Heart left ventricle (tissue), 16 donors: ENCODE measurements at regions not wholly inside any gene's neighbourhood (a gene's known extent, or its start where the extent isn't known, plus 50 kb on each side); places are given as distances from the start of the nearest gene placed in this dataset.
"Not testable (repeated sequence)": the region's sequence is repeated elsewhere in the genome, so short reads cannot be mapped to it uniquely, and the experiment has no call there.

Source experiments
- ATAC-seq, 4 donors: fragments of 200-7000 bp; cut with Tn5 transposase; one replicate each; pipeline ENCODE4 v1.9.1; 2020 to 2022; ENCODE audit warnings: moderate library complexity in 4 of 4, mild to moderate bottlenecking in 3 of 4, moderate number of reproducible peaks in 1 of 4
- DNase-seq, 5 donors: peaks; one replicate each; pipeline ENCODE4 v3.0.0-alpha.2; 2020
- H3K27ac ChIP-seq, 12 donors: fragments of 200-600 bp; sonication (generic) in 4 of 12; one replicate each; pipeline versions ENCODE4 v1.5.0 to v1.8.0; 2016 to 2022; ENCODE audit warnings: mild to moderate bottlenecking in 2 of 12
- H3K27me3 ChIP-seq, 9 donors: fragments of 200-600 bp; sonication (generic) in 2 of 9; one replicate each; pipeline versions ENCODE4 v1.5.1 to v1.8.0; 2016 to 2022; ENCODE audit warnings: mild to moderate bottlenecking in 3 of 9
- H3K36me3 ChIP-seq, 9 donors: fragments of 200-600 bp; sonication (generic) in 2 of 9; one replicate each; pipeline versions ENCODE4 v1.5.0 to v1.8.0; 2018 to 2022; ENCODE audit warnings: mild to moderate bottlenecking in 2 of 9
- H3K4me1 ChIP-seq, 12 donors: fragments of 200-600 bp; sonication (generic) in 4 of 12; one replicate each; pipeline versions ENCODE4 v1.5.0 to v1.8.0; 2016 to 2022; ENCODE audit warnings: mild to moderate bottlenecking in 3 of 12
- H3K4me3 ChIP-seq, 12 donors: fragments of 200-600 bp; sonication (generic) in 4 of 12; one replicate each; pipeline versions ENCODE4 v1.5.0 to v1.8.0; 2017 to 2022; ENCODE audit warnings: mild to moderate bottlenecking in 9 of 12, moderate library complexity in 4 of 12
- H3K9me3 ChIP-seq, 12 donors: fragments of 200-600 bp; sonication (generic) in 4 of 12; one replicate each; pipeline versions ENCODE4 v1.5.0 to v1.8.0; 2016 to 2022; ENCODE audit warnings: mild to moderate bottlenecking in 1 of 12
- CTCF ChIP-seq, 12 donors: fragments of 200-600 bp; sonication (generic) in 4 of 12; IDR thresholded peaks; one replicate each; pipeline versions ENCODE4 v1.5.0 to v1.8.0; 2018 to 2022; ENCODE audit warnings: antibody characterized with exemption in 12 of 12, mild to moderate bottlenecking in 5 of 12
- POLR2A ChIP-seq, 2 donors: fragments of 450-650 bp; IDR thresholded peaks; one replicate each; pipeline ENCODE4 v1.6.1; 2017; ENCODE audit warnings: antibody characterized with exemption in 2 of 2, mild to moderate bottlenecking in 2 of 2, moderate library complexity in 2 of 2
- WGBS, 4 donors: extraction: QIAGEN DNeasy Blood & Tissue Kit in 2 of 4; methylation state at CpG; one replicate each; pipeline versions ENCODE4 v1.1.5 to v1.1.7; 2013 to 2018; 5-methylcytosine and 5-hydroxymethylcytosine counted together
- intact Hi-C, 10 donors: fragments of 100-400 bp; cut with DNase I; formaldehyde crosslinking; loops; one replicate each; pipeline versions ENCODE4 v1.11.1 to v1.14.2; 2022
- donor health status: ischemic (EF 13 %, LVEDD 7.1; RV severe dilation, severe dysfunction).
- donor health status: healthy with polysubstance abuse.
- donor health status: DM: no; HTN: yes; CAD: no.
- donor health status: DM: no; HTN: no; CAD: no.
- donor health status: ischemic (EF 25% LVEDD 6.9; RV normal size, moderate dysfunction).
- donor health status: ischemic (EF 25% LVEDD 5.7; RV mildly dilated, moderate dysfunction).
- donor health status: healthy.
- donor health status: DM: yes; HTN: yes; CAD: no.
- donor health status: ischemic (EF 35%, LVEDD 5.7; RV mildly dilated, moderate dysfunction).
- donor health status: nonischemic (EF 11% LVEDD 7.7; RV severe dilation, severe dysfunction).
- donor health status: DM: yes; HTN: yes; CAD: no.
- donor health status: PGD.
- donor health status: ischemic (EF 29% LVEDD 5.4; RV normal size, mild dysfunction).
- donor health status: nonischemic (EF 23%, LVEDD 6.1; RV moderate dilation, normal function).

DNA sequence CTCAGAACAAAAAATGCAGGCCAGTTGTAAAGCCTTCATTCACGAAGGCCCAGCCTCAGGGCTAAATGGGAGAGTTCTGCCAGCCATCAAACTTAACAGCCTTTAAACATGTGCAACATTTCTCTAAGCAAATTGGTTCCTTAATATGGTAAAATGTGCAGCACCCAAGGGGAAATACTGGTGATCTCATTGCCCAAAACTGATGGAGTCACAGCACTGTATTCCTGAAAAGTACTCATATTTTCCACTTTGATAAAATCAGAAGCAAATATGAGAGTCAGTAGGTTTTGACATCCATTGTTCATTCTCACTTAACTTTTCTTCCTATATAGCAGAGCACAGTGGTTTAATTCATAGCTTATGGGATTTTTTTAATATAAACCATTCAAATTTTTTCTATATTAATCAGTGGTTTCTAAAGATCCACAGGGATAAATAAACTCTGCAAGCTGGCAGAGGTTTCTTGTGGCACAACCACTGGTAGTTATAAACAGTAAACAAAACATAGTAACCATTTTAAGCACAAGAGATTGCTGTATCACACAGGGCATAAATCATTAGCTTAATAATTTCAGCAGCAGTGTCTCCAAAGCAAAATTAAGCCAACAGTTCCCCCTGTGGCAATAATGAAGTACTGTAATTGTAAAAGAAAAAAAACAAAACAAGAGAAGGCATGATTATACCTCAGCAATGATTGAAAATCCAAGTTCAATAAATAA lies 106.9 kb upstream of the LYPLAL1 start:
- H3K4me3 ChIP-seq: no peak overlapping the region
- H3K9me3 ChIP-seq: no peaks in the 10 kb centered on the region
- H3K36me3 ChIP-seq: no peaks in the 10 kb centered on the region
- no peaks in the 10 kb centered on the region for H3K27me3 ChIP-seq
- TF ChIP-seq CTCF (IDR thresholded peaks at IDR 0.05) (peak; percentile 31 to 70 (median 56)), POLR2A (IDR thresholded peaks at IDR 0.05) (no peak)
- 63 to 80% (median 67%) methylated on average over 1 of the region's 1 CpG for WGBS, 4 donors
- DNase-seq (no peak), ATAC-seq (peak in 3 of 4 donors; percentile 34 to 55 (median 55))
- H3K4me1 ChIP-seq: peaks cover 0 to 14% (median 1%) of the 10 kb centered on the region in 12 donors
- intact Hi-C loops: loop anchor here (2.0 to 10.0 kb wide), 7 partner anchors 482 to 736 kb away; partner anchors contain the start of gene TGFB2 (in 1 of the 10)
- H3K27ac ChIP-seq: peak overlapping the region in 3 of 12 donors; percentile 6 to 25 (median 8)

- Histone ChIP-seq H3K4me1 (peaks cover 0 to 14% (median 1%) of the 10 kb centered on the region in 12 donors), H3K27ac (no peak overlapping the region), H3K27me3 (no peaks in the 10 kb centered on the region), H3K36me3 (no peaks in the 10 kb centered on the region), H3K4me3 (no peak overlapping the region), H3K9me3 (peaks cover 0 to 2% (median 0%) of the 10 kb centered on the region in 12 donors)
- intact Hi-C loops: loop anchor here (2.0 to 10.0 kb wide), 7 partner anchors 483 to 737 kb away; partner anchors contain the start of gene TGFB2 (in 1 of the 10)
- 91 to 96% (median 94%) methylated on average over 4 of the region's 4 CpGs for WGBS, 4 donors
- DNase-seq (no peak), ATAC-seq (no peak)
- TF ChIP-seq CTCF (IDR thresholded peaks at IDR 0.05): peak in 1 of 12 donors; percentile 2
- TF ChIP-seq POLR2A (IDR thresholded peaks at IDR 0.05): no peak
Observed at GRCh38 chr1:219067350-219067712, 106.3 kb upstream of the LYPLAL1 start.

- not testable (repeated sequence) for ATAC-seq
- WGBS, 4 donors: 87 to 97% (median 95%) methylated on average over 2 of the region's 2 CpGs
Observed at GRCh38 chr1:219070395-219070794, 103.3 kb upstream of the LYPLAL1 start.

GRCh38 chr1:219071209-219071608 lies 102.5 kb upstream of the LYPLAL1 start:
- WGBS, 4 donors: 90 to 97% (median 93%) methylated on average over 4 of the region's 4 CpGs
- Histone ChIP-seq H3K36me3 (no peaks in the 10 kb centered on the region), H3K4me1 (peaks cover 0 to 16% (median 1%) of the 10 kb centered on the region in 12 donors), H3K4me3 (no peak overlapping the region), H3K9me3 (peaks cover 0 to 8% (median 0%) of the 10 kb centered on the region in 12 donors), H3K27me3 (no peaks in the 10 kb centered on the region), H3K27ac (no peak overlapping the region)
- TF ChIP-seq POLR2A (IDR thresholded peaks at IDR 0.05) (no peak), CTCF (IDR thresholded peaks at IDR 0.05) (no peak)
- ATAC-seq (no peak), DNase-seq (no peak)
- intact Hi-C loops: loop anchor here in 1 of 10 donors (10.0 kb wide), 1 partner anchor 744 kb away; no protein-coding TSS in a partner anchor

More at GRCh38 chr1:219070395-219070794, 103.3 kb upstream of the LYPLAL1 start:
- intact Hi-C loops: loop anchor here in 1 of 10 donors (10.0 kb wide), 1 partner anchor 744 kb away; no protein-coding TSS in a partner anchor
- H3K27me3 ChIP-seq, H3K9me3 ChIP-seq, H3K4me3 ChIP-seq, DNase-seq, H3K36me3 ChIP-seq, H3K27ac ChIP-seq: not testable (repeated sequence)
- peaks cover 0 to 17% (median 1%) of the 10 kb centered on the region in 12 donors for H3K4me1 ChIP-seq
